ENCODE measurements at regions not wholly inside any gene's neighbourhood (a gene's known extent, or its start where the extent isn't known, plus 50 kb on each side); places are given as distances from the start of the nearest gene placed in this dataset.

GRCh38 chr9:107389617-107390071 is 99.9 kb downstream of the KLF4 start:
- TF ChIP-seq EZH2 (IDR thresholded peaks at IDR 0.05; ENCODE audit: insufficient read depth, low read length): no peak
- TF ChIP-seq, protein P1, sequence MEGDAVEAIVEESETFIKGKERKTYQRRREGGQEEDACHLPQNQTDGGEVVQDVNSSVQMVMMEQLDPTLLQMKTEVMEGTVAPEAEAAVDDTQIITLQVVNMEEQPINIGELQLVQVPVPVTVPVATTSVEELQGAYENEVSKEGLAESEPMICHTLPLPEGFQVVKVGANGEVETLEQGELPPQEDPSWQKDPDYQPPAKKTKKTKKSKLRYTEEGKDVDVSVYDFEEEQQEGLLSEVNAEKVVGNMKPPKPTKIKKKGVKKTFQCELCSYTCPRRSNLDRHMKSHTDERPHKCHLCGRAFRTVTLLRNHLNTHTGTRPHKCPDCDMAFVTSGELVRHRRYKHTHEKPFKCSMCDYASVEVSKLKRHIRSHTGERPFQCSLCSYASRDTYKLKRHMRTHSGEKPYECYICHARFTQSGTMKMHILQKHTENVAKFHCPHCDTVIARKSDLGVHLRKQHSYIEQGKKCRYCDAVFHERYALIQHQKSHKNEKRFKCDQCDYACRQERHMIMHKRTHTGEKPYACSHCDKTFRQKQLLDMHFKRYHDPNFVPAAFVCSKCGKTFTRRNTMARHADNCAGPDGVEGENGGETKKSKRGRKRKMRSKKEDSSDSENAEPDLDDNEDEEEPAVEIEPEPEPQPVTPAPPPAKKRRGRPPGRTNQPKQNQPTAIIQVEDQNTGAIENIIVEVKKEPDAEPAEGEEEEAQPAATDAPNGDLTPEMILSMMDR (IDR thresholded peaks at IDR 0.05; ENCODE audit: insufficient read depth, low read depth, low read length): no peak
